GM13976 (cell line): ENCODE measurements at regions not wholly inside any gene's neighbourhood (a gene's known extent, or its start where the extent isn't known, plus 50 kb on each side); places are given as distances from the start of the nearest gene placed in this dataset.

Source experiments
- DNase-seq: peaks from one replicate; pipeline ENCODE4 v3.0.0; 2012; ENCODE audit warnings: low spot score
- in situ Hi-C: fragments of 300-500 bp; cut with MboI; formaldehyde crosslinking; loops from one replicate; pipeline ENCODE4 v1.12.0; 2022; ENCODE audit warnings: low sequenced_read_pairs, mixed read lengths, inconsistent platforms; ENCODE audit not compliant: unreplicated experiment
- TF ChIP-seq, protein P1 (sequence below): IDR thresholded peaks from 2 replicates; pipeline ENCODE4 v1.5.1; 2012; ENCODE audit warnings: borderline replicate concordance, mild to moderate bottlenecking; ENCODE audit not compliant: insufficient read depth; ENCODE audit errors: extremely low read depth, missing control alignments, control extremely low read depth

DNA sequence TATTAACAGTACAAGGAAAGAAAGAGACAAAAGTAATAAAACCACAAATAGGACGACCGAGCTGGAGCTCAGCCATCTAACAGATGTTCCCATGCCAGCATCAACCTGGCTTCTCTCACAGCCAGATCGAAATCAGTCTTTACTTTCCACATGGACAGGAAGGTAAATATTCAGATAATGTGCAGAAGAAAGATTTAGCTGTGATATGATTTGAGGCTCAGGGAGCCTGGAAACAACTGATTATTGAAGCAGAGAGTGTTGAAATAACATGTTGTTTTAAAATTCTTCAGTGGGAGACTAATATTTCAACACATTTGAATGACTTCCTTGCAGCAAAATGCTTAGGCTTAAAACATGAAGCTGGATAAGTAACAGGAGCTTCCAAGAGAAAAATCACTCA is 546.8 kb downstream of the ETS1 start:
- no peak for DNase-seq

DNA sequence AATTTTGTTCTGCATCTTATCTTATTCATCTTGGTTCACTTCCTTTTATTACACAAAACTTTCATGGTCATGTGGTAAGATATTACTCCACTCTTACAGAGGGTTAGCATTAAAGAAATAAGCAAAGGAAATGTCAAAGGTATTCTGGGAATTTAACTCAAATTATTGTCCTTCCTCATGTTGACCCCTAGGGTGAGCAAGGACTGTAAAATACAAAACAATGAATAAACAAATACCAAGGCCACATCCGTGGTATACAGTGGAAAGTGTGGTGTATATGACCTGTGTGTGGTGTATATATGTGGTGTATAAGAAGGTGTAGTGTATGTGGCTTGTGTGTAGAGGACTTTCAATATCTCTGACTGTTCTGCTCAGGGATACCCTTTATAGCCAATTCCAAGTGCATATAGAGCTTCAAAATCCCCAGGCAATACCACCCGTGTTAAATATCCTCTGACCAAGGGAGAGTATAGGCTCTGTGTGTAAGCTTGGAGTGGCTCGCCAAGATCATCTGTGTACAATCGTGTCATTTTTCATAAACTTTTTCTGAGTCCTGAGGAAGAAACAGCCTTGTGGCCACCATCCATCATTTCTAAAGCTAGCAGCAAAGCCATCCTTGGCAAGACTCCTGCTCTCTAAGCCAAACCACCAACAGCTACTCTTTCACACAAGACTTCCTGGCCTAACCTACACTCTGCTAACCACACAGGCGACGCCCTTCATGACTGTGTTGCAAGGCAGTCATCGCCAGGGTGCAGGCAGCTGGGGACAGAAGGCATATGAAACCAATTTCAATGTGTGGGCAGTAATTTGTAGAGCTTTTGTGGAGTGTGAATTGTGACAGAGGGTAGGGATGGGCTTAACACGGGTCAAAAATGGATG is 548.0 kb downstream of the ETS1 start:
- in situ Hi-C loops: loop anchor here (10.0 to 25.0 kb wide), 3 partner anchors 125 to 815 kb away; no protein-coding TSS in a partner anchor
- DNase-seq: no peak
- TF ChIP-seq, protein P1, sequence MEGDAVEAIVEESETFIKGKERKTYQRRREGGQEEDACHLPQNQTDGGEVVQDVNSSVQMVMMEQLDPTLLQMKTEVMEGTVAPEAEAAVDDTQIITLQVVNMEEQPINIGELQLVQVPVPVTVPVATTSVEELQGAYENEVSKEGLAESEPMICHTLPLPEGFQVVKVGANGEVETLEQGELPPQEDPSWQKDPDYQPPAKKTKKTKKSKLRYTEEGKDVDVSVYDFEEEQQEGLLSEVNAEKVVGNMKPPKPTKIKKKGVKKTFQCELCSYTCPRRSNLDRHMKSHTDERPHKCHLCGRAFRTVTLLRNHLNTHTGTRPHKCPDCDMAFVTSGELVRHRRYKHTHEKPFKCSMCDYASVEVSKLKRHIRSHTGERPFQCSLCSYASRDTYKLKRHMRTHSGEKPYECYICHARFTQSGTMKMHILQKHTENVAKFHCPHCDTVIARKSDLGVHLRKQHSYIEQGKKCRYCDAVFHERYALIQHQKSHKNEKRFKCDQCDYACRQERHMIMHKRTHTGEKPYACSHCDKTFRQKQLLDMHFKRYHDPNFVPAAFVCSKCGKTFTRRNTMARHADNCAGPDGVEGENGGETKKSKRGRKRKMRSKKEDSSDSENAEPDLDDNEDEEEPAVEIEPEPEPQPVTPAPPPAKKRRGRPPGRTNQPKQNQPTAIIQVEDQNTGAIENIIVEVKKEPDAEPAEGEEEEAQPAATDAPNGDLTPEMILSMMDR: no peak

More for the DNA sequence above, 546.8 kb downstream of the ETS1 start:
- in situ Hi-C loops: loop anchor here (25.0 kb wide), 1 partner anchor 597 kb away; no protein-coding TSS in a partner anchor
- TF ChIP-seq, protein P1: no peak

DNA sequence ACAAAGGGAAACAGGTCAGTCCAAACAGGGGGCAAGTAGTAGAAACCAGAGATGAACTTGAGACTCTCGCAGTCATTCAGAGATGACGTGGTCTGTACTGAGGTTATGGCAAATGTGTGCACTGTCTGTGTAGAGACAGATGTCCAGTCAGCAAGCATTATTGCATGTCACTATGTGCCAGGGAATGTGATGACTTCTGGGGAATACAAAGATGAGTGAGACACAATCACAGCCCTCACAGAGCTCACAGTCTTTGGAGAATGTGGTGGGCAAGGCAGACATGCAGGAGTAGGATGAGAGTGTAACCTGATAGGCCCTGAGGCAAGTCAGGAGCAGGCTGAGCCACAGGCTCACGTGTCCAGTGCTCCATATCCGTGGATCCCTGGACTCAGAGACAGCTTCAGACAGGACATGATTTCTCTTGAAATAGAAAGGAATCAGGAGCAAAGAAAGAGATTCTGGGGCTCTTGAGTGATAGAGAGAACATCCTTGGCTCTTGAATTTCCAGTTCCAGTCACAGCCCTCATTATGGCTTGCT is 550.7 kb downstream of the ETS1 start:
- in situ Hi-C loops: loop anchor here (10.0 to 25.0 kb wide), 3 partner anchors 128 to 818 kb away; no protein-coding TSS in a partner anchor
- TF ChIP-seq, protein P1: no peak
- DNase-seq: no peak

DNA sequence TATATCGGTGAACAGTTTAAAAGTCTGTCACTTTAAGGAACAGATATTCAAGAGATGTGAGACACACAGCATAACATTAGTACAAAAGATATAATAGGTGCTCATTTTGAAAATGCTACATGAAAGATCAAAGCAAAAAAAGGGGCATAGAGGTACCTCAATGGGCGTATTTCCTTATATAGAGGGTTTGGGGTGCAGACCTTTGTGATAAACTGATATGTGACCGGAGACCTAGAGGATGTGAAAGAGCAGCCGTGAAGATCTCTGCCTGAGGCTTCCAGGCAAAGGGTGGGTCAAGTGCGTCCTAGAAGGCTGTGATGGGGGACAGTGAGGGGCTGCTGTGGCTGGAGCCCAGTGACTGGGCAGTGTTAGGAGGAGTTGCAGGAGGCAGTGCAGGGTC is 551.4 kb downstream of the ETS1 start:
- TF ChIP-seq, protein P1: no peak
- no peak for DNase-seq
- in situ Hi-C loops: loop anchor here (10.0 to 25.0 kb wide), 3 partner anchors 129 to 819 kb away; no protein-coding TSS in a partner anchor

DNA sequence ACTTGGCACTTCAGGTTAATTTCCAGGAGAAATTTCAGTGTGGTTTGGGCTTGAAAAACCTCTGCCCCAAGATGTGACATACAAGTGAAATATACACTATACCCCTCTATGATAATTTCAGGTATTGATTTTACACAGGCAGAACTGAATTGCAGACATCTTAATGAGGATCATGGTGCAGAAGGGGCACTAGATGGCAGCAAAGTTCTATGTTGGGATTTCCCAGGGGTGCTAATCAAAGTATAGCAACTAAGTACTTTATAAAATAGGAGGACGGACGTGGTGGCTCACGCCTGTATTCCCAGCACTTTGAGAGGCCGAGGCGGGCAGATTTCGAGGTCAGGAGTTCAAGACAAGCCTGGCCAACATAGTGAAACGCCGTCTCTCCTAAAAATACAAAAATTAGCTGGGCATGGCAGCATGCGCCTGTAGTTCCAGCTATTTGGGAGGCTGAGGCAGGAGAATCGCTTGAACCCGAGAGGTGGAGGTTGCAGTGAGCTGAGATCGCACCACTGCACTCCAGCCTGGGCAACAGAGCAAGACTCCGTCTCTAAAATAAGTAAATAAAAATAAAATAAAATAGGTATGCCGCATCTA is 555.7 kb downstream of the ETS1 start:
- peak; percentile 58 for DNase-seq
- in situ Hi-C loops: loop anchor here (10.0 to 25.0 kb wide), 3 partner anchors 133 to 823 kb away; no protein-coding TSS in a partner anchor
- TF ChIP-seq, protein P1: peak; percentile 54

DNA sequence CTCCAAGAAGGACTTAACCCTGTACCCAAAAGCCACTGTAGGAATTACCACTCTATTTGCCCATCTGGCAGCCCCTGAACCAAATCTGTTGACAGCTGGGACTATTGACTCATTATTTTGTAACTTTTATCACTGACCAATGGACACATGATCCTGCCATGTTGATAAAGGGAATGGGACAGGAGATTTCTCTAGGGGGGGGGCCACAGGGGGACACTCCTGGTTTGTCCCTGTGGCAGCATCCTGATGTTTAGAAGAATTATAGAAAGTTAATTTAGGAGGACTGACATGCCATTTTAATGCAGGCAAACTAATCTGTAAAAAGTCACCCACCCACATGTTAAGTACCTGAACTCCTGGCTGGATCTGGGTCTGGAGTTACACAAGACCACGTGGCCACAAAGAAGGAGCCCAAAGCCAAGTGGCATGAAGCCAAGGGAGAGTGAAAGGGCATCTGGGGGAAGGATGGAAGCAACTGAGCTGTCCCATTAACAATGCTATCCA is 558.1 kb downstream of the ETS1 start:
- in situ Hi-C loops: loop anchor here (25.0 kb wide), 1 partner anchor 608 kb away; no protein-coding TSS in a partner anchor
- TF ChIP-seq, protein P1: no peak
- DNase-seq: no peak
